Mucosa of descending colon (tissue), 3 donors: ENCODE measurements at regions not wholly inside any gene's neighbourhood (a gene's known extent, or its start where the extent isn't known, plus 50 kb on each side); places are given as distances from the start of the nearest gene placed in this dataset.

Experiments used
- ATAC-seq: fragments of 200-7000 bp; cut with Tn5 transposase; one replicate; pipeline ENCODE4 v1.9.1; 2020; ENCODE audit warnings: mild to moderate bottlenecking, moderate library complexity
- DNase-seq, 3 donors: peaks; one replicate each; pipeline ENCODE4 v3.0.0-alpha.2; 2020
- H3K36me3 ChIP-seq: fragments of 200-600 bp; one replicate; pipeline ENCODE4 v1.8.0; 2021; ENCODE audit warnings: low read depth, mild to moderate bottlenecking
- H3K4me1 ChIP-seq: fragments of 200-600 bp; one replicate; pipeline ENCODE4 v1.8.0; 2021; ENCODE audit warnings: low read depth, mild to moderate bottlenecking
- H3K4me3 ChIP-seq: fragments of 200-600 bp; one replicate; pipeline ENCODE4 v1.8.0; 2021; ENCODE audit warnings: mild to moderate bottlenecking
- H3K9me3 ChIP-seq: fragments of 200-600 bp; one replicate; pipeline ENCODE4 v1.8.0; 2021; ENCODE audit warnings: mild to moderate bottlenecking
- intact Hi-C, 2 donors: fragments of 100-400 bp; cut with DNase I in 1 of 2; cut with micrococcal nuclease in 1 of 2; formaldehyde crosslinking; loops; one replicate each; pipeline versions ENCODE4 v1.11.0 to v1.11.1; 2022; cut with DNase I, micrococcal nuclease
- TF ChIP-seq, protein P1 (sequence below): fragments of 200-600 bp; IDR thresholded peaks from one replicate; pipeline ENCODE4 v1.8.0; 2022; ENCODE audit warnings: antibody characterized with exemption, mild to moderate bottlenecking
- donor health status: DM: no; HTN: no; CAD: no; lungs with moderate emphysema.
- donor health status: DM: no; HTN: no; CAD: no.
- donor health status: DM: no; HTN: yes; CAD: no.

- intact Hi-C loops: no loop called here
- ATAC-seq: no peak
Observed at GRCh38 chr13:80118506-80118905, 222.4 kb downstream of the SPRY2 start.

GRCh38 chr13:80118099-80118498 lies 222.8 kb downstream of the SPRY2 start:
- intact Hi-C loops: no loop called here
- Histone ChIP-seq H3K4me3 (no peak overlapping the region), H3K9me3 (no peaks in the 10 kb centered on the region), H3K4me1 (no peaks in the 10 kb centered on the region), H3K36me3 (no peaks in the 10 kb centered on the region)
- TF ChIP-seq, protein P1, sequence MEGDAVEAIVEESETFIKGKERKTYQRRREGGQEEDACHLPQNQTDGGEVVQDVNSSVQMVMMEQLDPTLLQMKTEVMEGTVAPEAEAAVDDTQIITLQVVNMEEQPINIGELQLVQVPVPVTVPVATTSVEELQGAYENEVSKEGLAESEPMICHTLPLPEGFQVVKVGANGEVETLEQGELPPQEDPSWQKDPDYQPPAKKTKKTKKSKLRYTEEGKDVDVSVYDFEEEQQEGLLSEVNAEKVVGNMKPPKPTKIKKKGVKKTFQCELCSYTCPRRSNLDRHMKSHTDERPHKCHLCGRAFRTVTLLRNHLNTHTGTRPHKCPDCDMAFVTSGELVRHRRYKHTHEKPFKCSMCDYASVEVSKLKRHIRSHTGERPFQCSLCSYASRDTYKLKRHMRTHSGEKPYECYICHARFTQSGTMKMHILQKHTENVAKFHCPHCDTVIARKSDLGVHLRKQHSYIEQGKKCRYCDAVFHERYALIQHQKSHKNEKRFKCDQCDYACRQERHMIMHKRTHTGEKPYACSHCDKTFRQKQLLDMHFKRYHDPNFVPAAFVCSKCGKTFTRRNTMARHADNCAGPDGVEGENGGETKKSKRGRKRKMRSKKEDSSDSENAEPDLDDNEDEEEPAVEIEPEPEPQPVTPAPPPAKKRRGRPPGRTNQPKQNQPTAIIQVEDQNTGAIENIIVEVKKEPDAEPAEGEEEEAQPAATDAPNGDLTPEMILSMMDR: no peak
- ATAC-seq: no peak
- DNase-seq: no peak

More at GRCh38 chr13:80118506-80118905, 222.4 kb downstream of the SPRY2 start:
- DNase-seq: no peak
- TF ChIP-seq, protein P1: no peak
- Histone ChIP-seq H3K9me3 (no peaks in the 10 kb centered on the region), H3K4me3 (no peak overlapping the region), H3K36me3 (no peaks in the 10 kb centered on the region), H3K4me1 (no peaks in the 10 kb centered on the region)

DNA sequence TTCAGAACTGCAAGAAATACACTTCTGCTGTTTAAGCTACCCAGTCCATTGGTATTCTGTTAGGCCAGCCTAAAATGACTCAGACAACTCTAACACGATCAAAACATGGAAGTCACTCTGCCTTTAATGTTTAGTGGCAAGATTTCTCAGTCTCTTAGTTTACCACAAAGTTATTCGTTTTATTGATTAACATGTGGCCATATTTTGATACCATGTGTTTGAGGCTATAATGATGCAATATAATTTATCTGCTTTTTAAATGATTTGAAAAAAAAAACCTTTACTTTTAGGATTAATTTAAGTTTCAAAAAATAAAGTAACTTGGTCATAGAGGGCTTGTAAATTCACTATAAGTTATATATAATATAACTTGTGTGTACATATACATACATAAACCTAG lies 223.4 kb downstream of the SPRY2 start:
- H3K36me3 ChIP-seq: no peaks in the 10 kb centered on the region
- no peak overlapping the region for H3K4me3 ChIP-seq
- H3K4me1 ChIP-seq: no peaks in the 10 kb centered on the region
- H3K9me3 ChIP-seq: no peaks in the 10 kb centered on the region
- intact Hi-C loops: no loop called here
- DNase-seq (no peak), ATAC-seq (no peak)
- TF ChIP-seq, protein P1: no peak

DNA sequence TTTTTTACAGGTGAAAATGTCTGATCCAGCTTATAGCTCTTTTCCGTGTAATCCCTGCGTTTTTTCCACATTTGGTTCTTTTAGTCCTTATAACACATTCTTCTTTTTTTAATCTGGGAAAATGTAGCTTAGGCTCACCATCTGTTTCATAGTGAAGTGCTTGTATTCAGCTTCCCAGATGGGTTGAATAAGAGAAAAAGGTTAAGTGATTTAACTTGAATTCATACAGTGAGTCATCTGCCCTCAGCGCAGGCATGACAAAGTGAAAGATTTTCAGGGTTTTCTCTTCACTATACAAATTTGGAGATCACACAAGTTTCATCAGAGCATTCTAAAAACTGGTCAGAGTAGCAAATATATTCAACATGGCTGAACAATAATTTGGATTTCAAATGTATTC lies 224.8 kb downstream of the SPRY2 start:
- Histone ChIP-seq H3K36me3 (no peaks in the 10 kb centered on the region), H3K4me1 (no peaks in the 10 kb centered on the region), H3K4me3 (no peak overlapping the region), H3K9me3 (no peaks in the 10 kb centered on the region)
- intact Hi-C loops: no loop called here
- no peak for DNase-seq
- no peak for ATAC-seq
- TF ChIP-seq, protein P1: no peak

DNA sequence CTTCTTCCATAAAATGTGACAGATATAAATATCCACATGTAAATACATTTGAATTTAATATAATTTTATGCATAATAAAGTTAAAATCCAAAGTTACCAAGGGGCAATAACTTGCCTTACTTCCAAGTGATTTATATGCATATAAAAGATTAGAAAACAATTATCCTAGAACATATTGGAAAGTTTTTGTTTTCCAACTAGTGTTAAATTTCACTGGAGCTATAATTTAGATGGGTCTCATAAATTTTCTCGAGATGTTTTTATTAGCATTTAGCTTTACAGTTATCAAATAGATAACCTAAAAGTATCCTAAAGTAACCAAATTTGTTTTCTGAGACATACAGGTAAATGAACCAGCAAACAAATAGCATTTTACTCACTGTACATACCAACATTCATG lies 225.3 kb downstream of the SPRY2 start:
- no peak for DNase-seq
- Histone ChIP-seq H3K36me3 (no peaks in the 10 kb centered on the region), H3K9me3 (no peaks in the 10 kb centered on the region), H3K4me3 (no peak overlapping the region), H3K4me1 (no peaks in the 10 kb centered on the region)
- no peak for ATAC-seq
- TF ChIP-seq, protein P1: no peak
- intact Hi-C loops: no loop called here
